SK-N-MC (cell line): ENCODE measurements at regions not wholly inside any gene's neighbourhood (a gene's known extent, or its start where the extent isn't known, plus 50 kb on each side); places are given as distances from the start of the nearest gene placed in this dataset.

ENCODE experiments used
- EZH2 ChIP-seq: fragments of 200-600 bp; sonication (generic); IDR thresholded peaks from one replicate; pipeline ENCODE4 v1.6.1; 2017; ENCODE audit warnings: antibody characterized with exemption
- POLR2AphosphoS5 ChIP-seq: IDR thresholded peaks from 2 replicates; pipeline ENCODE4 v1.6.1; 2012; ENCODE audit warnings: mild to moderate bottlenecking, low read depth, low read length, borderline replicate concordance

DNA sequence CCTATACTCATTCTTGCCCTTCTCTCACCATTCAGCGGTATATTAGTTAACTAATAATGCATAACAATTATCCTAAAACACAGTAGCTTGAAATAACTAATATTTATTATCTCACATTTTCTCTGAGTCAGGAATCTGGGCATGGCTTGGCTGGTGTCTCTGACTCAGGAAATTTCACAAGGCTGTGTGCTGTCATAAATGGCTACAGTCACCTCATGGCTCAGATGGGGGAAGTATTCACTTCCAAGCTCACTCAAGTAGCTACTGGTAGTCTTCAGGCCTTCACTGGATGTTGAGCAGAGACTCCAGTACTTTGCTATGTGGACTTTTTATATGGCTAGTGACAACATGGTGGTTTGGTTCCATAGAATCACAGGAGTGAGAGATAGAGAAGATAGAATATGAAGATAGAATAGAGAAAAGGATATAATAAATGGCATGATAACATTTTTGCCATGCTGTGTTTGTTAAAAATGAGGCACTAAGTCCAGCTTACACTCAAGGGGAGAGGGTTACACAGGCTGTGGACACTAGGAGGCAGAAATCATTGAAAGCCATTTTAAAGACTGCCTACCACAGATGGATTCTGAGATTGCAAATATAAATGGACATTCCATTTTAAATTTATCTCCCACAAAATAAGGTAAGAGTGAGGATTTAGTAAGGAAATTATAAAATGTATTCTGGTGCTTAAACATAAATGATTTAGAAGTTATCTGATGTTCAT lies 997.8 kb upstream of the CHORDC1 start:
- TF ChIP-seq EZH2 (no peak), POLR2AphosphoS5 (no peak)
